ENCODE measurements at regions not wholly inside any gene's neighbourhood (a gene's known extent, or its start where the extent isn't known, plus 50 kb on each side); places are given as distances from the start of the nearest gene placed in this dataset.
A peak's percentile ranks its signal among the peaks of the same experiment; 100 is the strongest.
"Not testable (repeated sequence)": the region's sequence is repeated elsewhere in the genome, so short reads cannot be mapped to it uniquely, and the experiment has no call there.

DNA sequence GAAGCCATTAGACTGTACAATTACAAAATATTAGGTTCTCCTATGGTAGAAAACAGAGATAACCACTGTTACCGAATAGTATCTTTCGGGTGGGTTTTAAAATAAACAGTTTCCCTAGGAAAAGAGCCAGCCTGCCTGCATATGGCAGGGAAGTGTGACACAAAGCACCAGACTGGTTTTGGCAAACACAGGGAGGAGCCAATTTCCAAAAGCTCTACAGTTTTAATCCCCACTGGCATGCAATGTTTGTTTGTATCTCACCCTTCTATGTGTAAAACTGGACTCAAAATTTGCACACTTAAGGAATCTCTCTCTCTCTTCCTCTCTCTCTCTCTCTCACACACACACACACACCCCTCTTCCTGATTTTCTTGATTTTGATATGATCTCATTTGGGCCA lies 261.7 kb downstream of the ETV1 start:
- DNase-seq (ENCODE audit: low read depth in 4 of 6, low spot score in 6 of 6): peak in 1 of 6 donors; percentile 37
- Histone ChIP-seq H3K27ac (ENCODE audit: low read depth, low read length) (no peak overlapping the region), H3K9me3 (ENCODE audit: control insufficient read depth, insufficient read depth, low read length) (no peaks in the 10 kb centered on the region), H3K4me1 (ENCODE audit: control insufficient read depth, insufficient read depth, low read length) (no peaks in the 10 kb centered on the region), H3K4me3 (ENCODE audit: low read depth, low read length) (no peak overlapping the region), H3K36me3 (ENCODE audit: control insufficient read depth, insufficient read depth, low read length) (no peaks in the 10 kb centered on the region), H3K27me3 (ENCODE audit: control insufficient read depth, insufficient read depth, low read length) (no peaks in the 10 kb centered on the region)
- 100% methylated on average over 2 of the region's 2 CpGs for WGBS (ENCODE audit: insufficient coverage)

DNA sequence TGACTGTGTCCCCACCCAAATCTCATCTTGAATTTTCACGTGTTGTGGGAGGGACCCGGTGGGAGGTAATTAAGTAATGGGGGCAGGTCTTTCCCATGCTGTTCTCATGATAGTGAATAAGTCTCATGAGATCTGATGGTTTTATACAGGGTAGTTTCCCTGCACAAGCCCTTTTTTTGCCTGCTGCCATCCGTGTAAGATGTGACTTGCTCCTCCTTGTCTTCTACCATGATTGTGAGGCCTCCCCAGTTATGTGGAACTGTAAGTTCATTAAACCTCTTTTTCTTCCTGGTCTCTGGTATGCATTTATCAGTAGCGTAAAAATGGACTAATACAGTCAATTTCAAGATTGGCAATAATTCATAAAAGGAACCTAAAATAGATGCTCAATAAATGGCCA lies 261.0 kb downstream of the ETV1 start:
- H3K9me3 ChIP-seq (ENCODE audit: control insufficient read depth, insufficient read depth, low read length); H3K27me3 ChIP-seq (ENCODE audit: control insufficient read depth, insufficient read depth, low read length); H3K4me1 ChIP-seq (ENCODE audit: control insufficient read depth, insufficient read depth, low read length); H3K27ac ChIP-seq (ENCODE audit: low read depth, low read length); H3K4me3 ChIP-seq (ENCODE audit: low read depth, low read length); H3K36me3 ChIP-seq (ENCODE audit: control insufficient read depth, insufficient read depth, low read length); DNase-seq (ENCODE audit: low read depth in 4 of 6, low spot score in 6 of 6): not testable (repeated sequence)
- WGBS (ENCODE audit: insufficient coverage): 100% methylated on average over 2 of the region's 4 CpGs

DNA sequence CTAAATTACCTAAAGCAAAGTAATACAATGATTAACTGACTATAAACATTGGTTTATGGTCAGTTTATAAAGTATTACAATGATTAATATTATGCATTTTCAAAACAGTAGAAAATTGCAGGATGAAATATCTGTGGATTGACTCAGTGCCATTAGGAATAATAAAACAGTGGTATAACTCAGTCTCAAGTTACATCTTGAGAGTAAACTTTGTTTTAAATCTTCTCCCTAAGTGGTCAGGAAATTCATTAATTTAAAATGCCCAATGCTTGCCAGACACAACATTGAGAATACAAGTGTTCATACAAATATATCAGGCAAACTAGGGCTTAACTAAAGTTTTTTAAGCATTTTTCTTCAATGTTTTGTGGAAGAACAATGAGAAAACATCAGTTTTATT lies 257.8 kb downstream of the ETV1 start:
- no peaks in the 10 kb centered on the region for H3K36me3 ChIP-seq (ENCODE audit: control insufficient read depth, insufficient read depth, low read length)
- no peaks in the 10 kb centered on the region for H3K27me3 ChIP-seq (ENCODE audit: control insufficient read depth, insufficient read depth, low read length)
- H3K4me3 ChIP-seq (ENCODE audit: low read depth, low read length): no peak overlapping the region
- no peak for DNase-seq (ENCODE audit: low read depth in 4 of 6, low spot score in 6 of 6)
- H3K9me3 ChIP-seq (ENCODE audit: control insufficient read depth, insufficient read depth, low read length): no peaks in the 10 kb centered on the region
- H3K27ac ChIP-seq (ENCODE audit: low read depth, low read length): no peak overlapping the region
- no peaks in the 10 kb centered on the region for H3K4me1 ChIP-seq (ENCODE audit: control insufficient read depth, insufficient read depth, low read length)

DNA sequence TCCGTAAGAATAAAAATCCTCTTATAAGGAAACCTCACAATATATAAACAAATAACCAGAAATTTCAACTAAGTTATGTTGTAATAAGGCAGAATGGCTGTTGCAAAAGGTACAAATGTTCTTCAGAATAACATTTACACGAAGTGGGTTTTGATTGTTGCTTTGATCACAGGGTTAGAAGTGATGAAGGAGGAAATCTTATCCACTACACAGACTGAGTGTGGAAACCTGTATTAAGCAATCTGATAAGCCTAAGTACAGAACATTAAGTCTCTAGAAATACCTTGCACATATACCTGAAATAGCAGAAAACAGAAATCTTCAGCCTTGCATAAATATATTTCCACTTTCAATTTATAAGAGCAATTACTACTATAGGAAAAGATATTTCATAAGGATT lies 251.9 kb downstream of the ETV1 start:
- H3K27me3 ChIP-seq (ENCODE audit: control insufficient read depth, insufficient read depth, low read length): no peaks in the 10 kb centered on the region
- no peaks in the 10 kb centered on the region for H3K36me3 ChIP-seq (ENCODE audit: control insufficient read depth, insufficient read depth, low read length)
- WGBS (ENCODE audit: insufficient coverage): no CpG with 5 or more reads among the region's 2 CpGs
- no peak overlapping the region for H3K27ac ChIP-seq (ENCODE audit: low read depth, low read length)
- DNase-seq (ENCODE audit: low read depth in 4 of 6, low spot score in 6 of 6): no peak
- H3K4me3 ChIP-seq (ENCODE audit: low read depth, low read length): no peak overlapping the region
- no peaks in the 10 kb centered on the region for H3K9me3 ChIP-seq (ENCODE audit: control insufficient read depth, insufficient read depth, low read length)
- H3K4me1 ChIP-seq (ENCODE audit: control insufficient read depth, insufficient read depth, low read length): no peaks in the 10 kb centered on the region

DNA sequence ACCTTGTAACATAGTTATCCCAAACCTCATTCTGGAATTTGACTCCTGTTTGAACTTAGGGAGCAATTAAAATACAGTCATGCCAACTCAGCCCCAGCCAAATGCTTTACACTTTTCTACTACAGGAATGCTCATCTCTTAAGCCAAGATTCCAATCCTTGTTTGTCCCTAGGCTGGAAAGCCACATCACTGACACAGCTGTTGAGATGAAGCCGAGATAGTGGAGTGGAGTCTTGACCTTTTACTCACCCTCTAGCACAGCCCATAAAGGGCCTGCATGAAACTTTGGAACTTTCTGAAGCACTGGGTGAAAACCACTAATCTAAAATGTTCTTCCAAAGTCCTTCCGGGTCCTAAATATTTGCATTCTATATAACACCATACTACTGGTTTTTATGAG lies 247.3 kb downstream of the ETV1 start:
- DNase-seq (ENCODE audit: low read depth in 4 of 6, low spot score in 6 of 6): no peak

DNA sequence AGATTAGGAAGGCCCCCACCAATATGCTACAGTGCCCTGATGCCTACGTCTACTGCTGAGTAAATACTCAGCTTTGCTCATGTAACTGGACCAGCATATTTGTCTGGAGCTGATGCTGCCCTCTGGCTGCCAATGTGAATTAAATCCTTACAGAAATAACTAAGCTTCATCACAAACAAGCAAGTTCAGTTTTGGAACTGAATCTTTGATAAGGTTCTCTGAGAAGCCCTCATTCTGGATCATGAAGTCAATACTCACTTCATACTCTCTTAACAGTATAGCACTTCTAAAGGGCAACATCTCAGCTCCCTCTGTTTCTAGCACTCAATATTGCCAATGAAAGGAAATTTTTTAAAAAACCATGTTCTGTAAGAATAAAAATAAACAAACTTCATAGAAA lies 246.7 kb downstream of the ETV1 start:
- WGBS (ENCODE audit: insufficient coverage): no CpG with 5 or more reads among the region's 1 CpG
- Histone ChIP-seq H3K4me1 (ENCODE audit: control insufficient read depth, insufficient read depth, low read length) (no peaks in the 10 kb centered on the region), H3K9me3 (ENCODE audit: control insufficient read depth, insufficient read depth, low read length) (no peaks in the 10 kb centered on the region), H3K27me3 (ENCODE audit: control insufficient read depth, insufficient read depth, low read length) (no peaks in the 10 kb centered on the region), H3K27ac (ENCODE audit: low read depth, low read length) (no peak overlapping the region), H3K36me3 (ENCODE audit: control insufficient read depth, insufficient read depth, low read length) (no peaks in the 10 kb centered on the region), H3K4me3 (ENCODE audit: low read depth, low read length) (no peak overlapping the region)
- peak in 3 of 6 donors; percentile 39 to 86 (median 77) for DNase-seq (ENCODE audit: low read depth in 4 of 6, low spot score in 6 of 6)

More for the DNA sequence above, 247.3 kb downstream of the ETV1 start:
- Histone ChIP-seq H3K4me3 (ENCODE audit: low read depth, low read length) (no peak overlapping the region), H3K27ac (ENCODE audit: low read depth, low read length) (no peak overlapping the region), H3K4me1 (ENCODE audit: control insufficient read depth, insufficient read depth, low read length) (no peaks in the 10 kb centered on the region), H3K27me3 (ENCODE audit: control insufficient read depth, insufficient read depth, low read length) (no peaks in the 10 kb centered on the region), H3K9me3 (ENCODE audit: control insufficient read depth, insufficient read depth, low read length) (no peaks in the 10 kb centered on the region), H3K36me3 (ENCODE audit: control insufficient read depth, insufficient read depth, low read length) (no peaks in the 10 kb centered on the region)
- 90% methylated on average over 1 of the region's 2 CpGs for WGBS (ENCODE audit: insufficient coverage)

DNA sequence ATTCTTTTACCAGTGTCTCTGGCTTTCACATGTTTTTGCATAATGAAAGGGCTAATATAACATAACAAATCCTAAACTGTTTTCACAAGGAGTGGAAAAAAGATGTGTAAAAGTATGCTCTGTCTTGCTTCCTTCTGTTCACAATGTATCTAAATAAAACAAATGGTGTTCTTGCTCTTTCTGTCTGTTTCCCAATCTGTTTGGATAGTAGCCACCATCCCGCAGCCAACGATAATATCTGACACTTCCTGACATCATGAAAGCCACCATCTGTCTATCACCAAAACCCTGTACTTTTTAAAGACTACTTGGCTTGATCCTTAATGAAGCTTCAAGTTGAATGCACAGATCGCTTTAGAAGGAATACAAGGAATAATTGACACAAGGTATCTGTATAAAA lies 246.2 kb downstream of the ETV1 start:
- Histone ChIP-seq H3K4me3 (ENCODE audit: low read depth, low read length) (no peak overlapping the region), H3K27ac (ENCODE audit: low read depth, low read length) (no peak overlapping the region), H3K27me3 (ENCODE audit: control insufficient read depth, insufficient read depth, low read length) (no peaks in the 10 kb centered on the region), H3K4me1 (ENCODE audit: control insufficient read depth, insufficient read depth, low read length) (no peaks in the 10 kb centered on the region), H3K36me3 (ENCODE audit: control insufficient read depth, insufficient read depth, low read length) (no peaks in the 10 kb centered on the region), H3K9me3 (ENCODE audit: control insufficient read depth, insufficient read depth, low read length) (no peaks in the 10 kb centered on the region)
- DNase-seq (ENCODE audit: low read depth in 4 of 6, low spot score in 6 of 6): peak in 1 of 6 donors; percentile 94
- no CpG with 5 or more reads among the region's 3 CpGs for WGBS (ENCODE audit: insufficient coverage)

DNA sequence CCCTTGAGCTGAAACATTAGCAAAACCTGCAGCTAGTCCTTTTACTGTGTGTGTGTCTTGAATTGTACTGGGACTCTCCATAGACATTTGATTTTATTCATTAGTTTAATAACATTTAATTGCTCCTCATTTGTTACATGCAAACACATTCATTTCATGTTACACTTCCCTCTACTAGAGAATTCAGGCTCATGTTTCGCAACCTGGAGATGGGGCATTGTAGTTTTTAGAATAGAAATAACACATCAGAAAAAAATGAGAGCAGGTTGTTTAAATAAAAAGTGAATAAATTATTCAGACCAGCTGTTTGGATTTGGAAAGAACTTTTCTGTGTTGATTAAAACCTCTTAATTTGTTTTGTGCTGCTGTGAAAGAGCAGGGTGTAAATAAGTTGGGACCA lies 243.9 kb downstream of the ETV1 start:
- WGBS (ENCODE audit: insufficient coverage): no CpG with 5 or more reads among the region's 1 CpG
- Histone ChIP-seq H3K4me3 (ENCODE audit: low read depth, low read length) (no peak overlapping the region), H3K36me3 (ENCODE audit: control insufficient read depth, insufficient read depth, low read length) (no peaks in the 10 kb centered on the region), H3K4me1 (ENCODE audit: control insufficient read depth, insufficient read depth, low read length) (no peaks in the 10 kb centered on the region), H3K27me3 (ENCODE audit: control insufficient read depth, insufficient read depth, low read length) (no peaks in the 10 kb centered on the region), H3K27ac (ENCODE audit: low read depth, low read length) (no peak overlapping the region), H3K9me3 (ENCODE audit: control insufficient read depth, insufficient read depth, low read length) (no peaks in the 10 kb centered on the region)
- DNase-seq (ENCODE audit: low read depth in 4 of 6, low spot score in 6 of 6): peak in 1 of 6 donors; percentile 56

DNA sequence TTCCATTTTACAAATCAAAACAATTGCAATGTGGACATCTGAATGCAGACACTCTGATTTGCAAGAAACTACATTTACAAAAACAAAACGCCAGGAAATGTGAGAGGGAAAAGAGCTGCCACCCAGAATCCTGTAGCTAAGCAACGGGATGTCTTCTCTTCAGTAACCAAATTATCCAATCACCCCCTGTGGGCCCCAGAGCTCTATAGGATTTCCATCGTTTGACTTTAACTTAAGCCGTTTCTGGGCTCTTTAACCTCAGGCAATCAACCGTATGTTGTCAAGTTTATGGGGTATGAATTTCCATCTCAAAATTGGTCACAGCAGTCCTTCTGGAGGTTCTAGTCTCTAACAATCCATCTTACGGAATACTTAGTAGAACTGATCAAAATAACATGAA lies 240.5 kb downstream of the ETV1 start:
- Histone ChIP-seq H3K4me3 (ENCODE audit: low read depth, low read length) (no peak overlapping the region), H3K27ac (ENCODE audit: low read depth, low read length) (no peak overlapping the region), H3K4me1 (ENCODE audit: control insufficient read depth, insufficient read depth, low read length) (no peaks in the 10 kb centered on the region), H3K36me3 (ENCODE audit: control insufficient read depth, insufficient read depth, low read length) (no peaks in the 10 kb centered on the region), H3K9me3 (ENCODE audit: control insufficient read depth, insufficient read depth, low read length) (no peaks in the 10 kb centered on the region), H3K27me3 (ENCODE audit: control insufficient read depth, insufficient read depth, low read length) (no peaks in the 10 kb centered on the region)
- peak in 2 of 6 donors; percentile 23 to 81 for DNase-seq (ENCODE audit: low read depth in 4 of 6, low spot score in 6 of 6)
- 0% methylated on average over 1 of the region's 6 CpGs for WGBS (ENCODE audit: insufficient coverage)

DNA sequence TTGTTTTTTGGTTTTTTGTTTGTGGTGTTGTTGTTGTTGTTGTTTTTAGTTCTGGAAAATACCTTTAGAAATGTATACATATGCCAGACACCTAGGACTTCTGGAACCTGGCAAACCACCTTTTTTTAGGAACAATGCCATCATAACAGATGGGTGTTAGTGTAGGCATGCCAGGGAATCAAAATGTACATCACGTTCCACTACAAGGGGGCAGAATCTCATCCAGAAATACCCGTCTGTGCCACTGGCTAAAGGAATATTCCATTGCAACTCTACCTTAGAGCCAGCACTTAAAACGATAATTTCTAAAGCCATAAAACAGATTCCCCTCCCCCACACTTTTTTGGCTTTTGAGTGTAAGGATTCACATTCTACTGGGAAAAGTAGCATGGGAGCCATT lies 239.8 kb downstream of the ETV1 start:
- DNase-seq (ENCODE audit: low read depth in 4 of 6, low spot score in 6 of 6): peak in 2 of 6 donors; percentile 52 to 86
- Histone ChIP-seq H3K4me3 (ENCODE audit: low read depth, low read length) (no peak overlapping the region), H3K4me1 (ENCODE audit: control insufficient read depth, insufficient read depth, low read length) (no peaks in the 10 kb centered on the region), H3K36me3 (ENCODE audit: control insufficient read depth, insufficient read depth, low read length) (no peaks in the 10 kb centered on the region), H3K27me3 (ENCODE audit: control insufficient read depth, insufficient read depth, low read length) (no peaks in the 10 kb centered on the region), H3K9me3 (ENCODE audit: control insufficient read depth, insufficient read depth, low read length) (no peaks in the 10 kb centered on the region), H3K27ac (ENCODE audit: low read depth, low read length) (no peak overlapping the region)
- WGBS (ENCODE audit: insufficient coverage): no CpG with 5 or more reads among the region's 3 CpGs
